Esophagus squamous epithelium (tissue), 4 donors: ENCODE measurements at regions not wholly inside any gene's neighbourhood (a gene's known extent, or its start where the extent isn't known, plus 50 kb on each side); places are given as distances from the start of the nearest gene placed in this dataset.

Experiments
- CTCF ChIP-seq, 6 experiments: fragments of 450-650 bp in 4 of 6; fragments of 200-600 bp in 2 of 6; sonication (generic) in 2 of 6; IDR thresholded peaks; one replicate each; pipeline ENCODE4 v1.5.1; 2016 to 2019; ENCODE audit warnings: antibody characterized with exemption in 6 of 6, mild to moderate bottlenecking in 4 of 6, moderate library complexity in 4 of 6
- POLR2A ChIP-seq, 4 donors: fragments of 450-650 bp; IDR thresholded peaks; one replicate each; pipeline ENCODE4 v1.6.1; 2017; ENCODE audit warnings: antibody characterized with exemption in 4 of 4, mild to moderate bottlenecking in 4 of 4, moderate library complexity in 3 of 4

GRCh38 chr11:133663135-133663985 lies 131.1 kb upstream of the OPCML start:
- TF ChIP-seq CTCF (IDR thresholded peaks at IDR 0.05) (no peak), POLR2A (IDR thresholded peaks at IDR 0.05) (no peak)
